ENCODE measurements at regions not wholly inside any gene's neighbourhood (a gene's known extent, or its start where the extent isn't known, plus 50 kb on each side); places are given as distances from the start of the nearest gene placed in this dataset.
"Not testable (repeated sequence)": the region's sequence is repeated elsewhere in the genome, so short reads cannot be mapped to it uniquely, and the experiment has no call there.

DNA sequence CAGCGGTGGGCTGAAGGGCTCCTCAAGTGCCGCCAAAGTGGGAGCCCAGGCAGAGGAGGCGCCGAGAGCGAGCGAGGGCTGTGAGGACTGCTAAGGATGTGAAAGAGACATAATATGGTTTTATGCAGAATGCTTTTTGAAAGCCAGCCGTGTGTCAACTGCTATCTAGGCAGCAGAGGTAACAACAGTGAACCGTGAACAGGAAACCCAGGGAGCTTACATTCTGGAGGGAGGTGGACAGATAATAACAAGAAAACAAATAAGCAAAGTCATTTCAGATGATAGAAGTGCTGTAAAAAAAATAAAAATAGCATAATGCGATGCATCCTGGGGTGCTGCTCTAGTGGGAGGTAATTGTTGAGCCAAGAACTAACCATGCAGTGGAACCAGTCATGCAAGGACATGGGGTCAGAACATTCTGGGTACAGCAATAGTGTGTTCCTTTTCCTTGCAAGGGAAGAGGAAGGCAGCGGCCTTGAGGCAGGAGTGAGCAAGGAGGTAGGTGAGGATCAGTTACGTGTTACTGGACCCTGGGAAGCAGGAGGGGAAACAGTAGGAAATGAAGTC, 134.4 kb upstream of the TMEM170B start:
- H3K27ac ChIP-seq = no peak overlapping the region
- no peaks in the 10 kb centered on the region for H3K27me3 ChIP-seq (replicated peaks)
- TF ChIP-seq CTCF (IDR thresholded peaks at IDR 0.05; ENCODE audit: low read depth, low read length, missing control alignments) = no peak
- H3K4me3 ChIP-seq (ENCODE audit: low read depth, low read length) = no peak overlapping the region
- DNase-seq = no peak
- in situ Hi-C loops (cut with HindIII; ENCODE audit: low pct_ligation_motif_present, low sequenced_read_pairs) = no loop called here
- H3K36me3 ChIP-seq (replicated peaks) = no peaks in the 10 kb centered on the region

GRCh38 chr6:11402581-11402980, 135.0 kb upstream of the TMEM170B start:
- H3K36me3 ChIP-seq (replicated peaks); in situ Hi-C loops (cut with HindIII; ENCODE audit: low pct_ligation_motif_present, low sequenced_read_pairs); H3K27me3 ChIP-seq (replicated peaks); H3K4me3 ChIP-seq (ENCODE audit: low read depth, low read length); H3K27ac ChIP-seq; DNase-seq: not testable (repeated sequence)

GRCh38 chr6:11401954-11402353, 135.6 kb upstream of the TMEM170B start:
- H3K27me3 ChIP-seq (replicated peaks); H3K36me3 ChIP-seq (replicated peaks); H3K27ac ChIP-seq; in situ Hi-C loops (cut with HindIII; ENCODE audit: low pct_ligation_motif_present, low sequenced_read_pairs); H3K4me3 ChIP-seq (ENCODE audit: low read depth, low read length); DNase-seq: not testable (repeated sequence)

DNA sequence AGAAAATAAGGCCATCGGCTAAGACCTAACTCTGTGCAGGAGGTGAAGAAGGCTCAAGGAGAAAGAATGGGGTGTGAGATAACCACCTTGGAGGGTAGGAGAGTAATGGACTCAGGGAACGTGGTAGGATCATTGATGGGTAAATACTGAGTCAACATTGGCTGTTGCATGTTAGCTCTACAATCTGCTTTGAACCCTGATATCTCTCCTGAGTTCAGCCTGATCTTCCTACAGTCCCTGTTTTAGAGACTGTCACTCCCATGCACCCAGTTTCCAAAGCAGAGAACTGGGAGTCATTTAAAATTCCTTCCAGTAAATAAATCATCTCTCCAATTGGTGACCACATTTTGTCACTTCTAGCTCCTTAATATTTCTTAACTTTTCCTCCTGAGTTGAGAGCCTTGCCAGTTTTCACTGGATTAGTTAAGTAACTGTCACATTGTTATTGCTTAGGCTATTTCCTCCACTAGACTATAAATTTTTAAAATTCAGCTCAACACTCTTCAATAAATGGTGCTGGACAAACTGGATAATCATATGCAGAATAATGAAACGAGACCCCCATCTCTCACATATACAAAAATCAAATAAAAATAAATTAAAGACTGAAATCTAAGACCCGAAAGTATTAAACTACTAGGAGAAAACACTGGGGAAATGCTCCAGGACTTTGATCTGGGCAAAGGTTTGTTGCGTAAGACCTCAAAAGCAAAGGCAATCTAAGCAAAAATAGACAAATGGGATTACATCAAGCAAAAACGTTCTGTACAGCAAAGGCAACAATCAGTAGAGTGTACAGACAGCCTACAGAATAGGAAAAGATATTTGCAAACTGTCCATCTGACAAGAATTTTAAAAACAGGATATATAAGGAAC, 138.9 kb upstream of the TMEM170B start:
- no peak for DNase-seq
- H3K27ac ChIP-seq = no peak overlapping the region
- no peaks in the 10 kb centered on the region for H3K36me3 ChIP-seq (replicated peaks)
- no peaks in the 10 kb centered on the region for H3K27me3 ChIP-seq (replicated peaks)
- TF ChIP-seq CTCF (IDR thresholded peaks at IDR 0.05; ENCODE audit: low read depth, low read length, missing control alignments) = no peak
- in situ Hi-C loops (cut with HindIII; ENCODE audit: low pct_ligation_motif_present, low sequenced_read_pairs) = no loop called here
- no peak overlapping the region for H3K4me3 ChIP-seq (ENCODE audit: low read depth, low read length)

- no peak for DNase-seq
- Histone ChIP-seq H3K27me3 (replicated peaks) (no peaks in the 10 kb centered on the region), H3K4me3 (ENCODE audit: low read depth, low read length) (no peak overlapping the region), H3K36me3 (replicated peaks) (no peaks in the 10 kb centered on the region), H3K27ac (no peak overlapping the region)
- TF ChIP-seq CTCF (IDR thresholded peaks at IDR 0.05; ENCODE audit: low read depth, low read length, missing control alignments) = no peak
- in situ Hi-C loops (cut with HindIII; ENCODE audit: low pct_ligation_motif_present, low sequenced_read_pairs) = no loop called here
These were observed 139.7 kb upstream of the TMEM170B start for GRCh38 chr6:11397622-11398450.

DNA sequence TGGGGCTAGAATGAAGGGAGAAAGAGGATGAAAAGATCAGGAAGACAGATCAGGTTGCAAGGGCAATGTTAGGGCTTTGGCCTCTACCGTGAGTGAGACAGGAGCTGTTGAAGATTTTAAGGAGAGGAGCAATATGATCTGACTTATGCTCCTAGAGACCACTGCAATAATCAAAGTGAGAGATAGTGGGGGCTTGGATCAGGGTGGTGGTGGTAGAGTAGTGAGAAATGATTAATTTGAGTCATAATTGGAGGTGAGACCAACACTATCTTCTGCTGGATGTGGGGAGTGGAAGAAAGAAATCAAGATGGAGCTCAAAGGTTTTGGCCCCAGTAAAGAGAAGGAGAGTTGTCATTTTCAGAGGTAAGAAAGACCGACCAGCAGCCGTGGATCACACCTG, 140.7 kb upstream of the TMEM170B start:
- H3K27ac ChIP-seq = no peak overlapping the region
- no peak for TF ChIP-seq CTCF (IDR thresholded peaks at IDR 0.05; ENCODE audit: low read depth, low read length, missing control alignments)
- no peaks in the 10 kb centered on the region for H3K27me3 ChIP-seq (replicated peaks)
- DNase-seq = no peak
- no peak overlapping the region for H3K4me3 ChIP-seq (ENCODE audit: low read depth, low read length)
- in situ Hi-C loops (cut with HindIII; ENCODE audit: low pct_ligation_motif_present, low sequenced_read_pairs) = no loop called here
- no peaks in the 10 kb centered on the region for H3K36me3 ChIP-seq (replicated peaks)

Data from brain microvascular endothelial cell (primary cell).